ENCODE measurements at regions not wholly inside any gene's neighbourhood (a gene's known extent, or its start where the extent isn't known, plus 50 kb on each side); places are given as distances from the start of the nearest gene placed in this dataset.

- TF ChIP-seq CTCF (IDR thresholded peaks at IDR 0.05) (no peak), EP300 (IDR thresholded peaks at IDR 0.05) (no peak), POLR2AphosphoS5 (IDR thresholded peaks at IDR 0.05) (no peak), POLR2A (IDR thresholded peaks at IDR 0.05) (no peak)
These were observed 64.9 kb upstream of the ZDHHC17 start for GRCh38 chr12:76698966-76699365.
